Karpas-422 (cell line): ENCODE measurements at regions not wholly inside any gene's neighbourhood (a gene's known extent, or its start where the extent isn't known, plus 50 kb on each side); places are given as distances from the start of the nearest gene placed in this dataset. TPM values are rescaled to one million over a fixed set of nuclear protein-coding genes. Genes with fewer than 3 reads are reported as not detected.

ENCODE experiments used
- small RNA-seq: library from RNA; depleted of rRNA; stranded (forward); fragments of <200 nt; gene quantifications from one replicate; pipeline ENCODE3, GENCODE V24; 2014

Small RNAs in the stretch of these regions (small RNA-seq; reads per million reads assigned to genes)
- gene AC010343.2 (not detected), gene AC025459.1 (not detected)
